HG02571 (cell line): ENCODE measurements at regions not wholly inside any gene's neighbourhood (a gene's known extent, or its start where the extent isn't known, plus 50 kb on each side); places are given as distances from the start of the nearest gene placed in this dataset.

ENCODE experiments used
- ATAC-seq: cut with Tn5 transposase; IDR thresholded peaks from one replicate; pipeline ENCODE4 v1.9.1; 2021; ENCODE audit warnings: mild to moderate bottlenecking, moderate library complexity; ENCODE audit not compliant: unreplicated experiment

DNA sequence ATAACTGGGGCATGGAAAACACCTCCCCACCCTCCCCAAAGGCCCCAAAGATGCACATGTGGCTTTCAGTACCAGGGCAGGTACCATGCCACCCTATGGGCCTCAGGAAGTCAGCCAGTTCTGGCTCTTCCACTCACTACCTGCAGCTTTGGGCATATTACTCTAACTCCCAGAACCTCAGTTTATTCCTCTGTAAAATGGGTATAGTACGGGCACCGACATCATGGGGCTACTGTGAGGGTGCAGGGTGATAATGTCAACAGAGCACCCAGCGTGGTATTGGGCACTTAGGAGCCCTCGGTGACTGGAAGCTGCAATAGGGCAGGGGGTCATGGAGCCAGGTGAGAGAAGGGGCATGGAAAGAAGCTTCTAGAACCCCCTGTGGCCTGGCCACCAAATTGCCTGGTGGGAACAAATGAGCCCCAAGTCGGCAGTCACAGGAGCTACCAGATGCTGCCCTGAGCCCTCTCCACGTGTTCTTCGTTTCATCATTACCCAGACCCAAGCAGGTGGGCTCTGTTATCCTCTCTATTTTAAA is 512.1 kb downstream of the SHQ1 start:
- ATAC-seq = no peak

- no peak for ATAC-seq
Observed at GRCh38 chr3:72335458-72336095, 512.7 kb downstream of the SHQ1 start.

- ATAC-seq = no peak
Observed at GRCh38 chr3:72334681-72335457, 513.4 kb downstream of the SHQ1 start.

- ATAC-seq = no peak
Observed at GRCh38 chr3:72332689-72333088, 515.6 kb downstream of the SHQ1 start.

- ATAC-seq = no peak
Observed at GRCh38 chr3:72332036-72332435, 516.2 kb downstream of the SHQ1 start.

- ATAC-seq = no peak
Observed at GRCh38 chr3:72331076-72331475, 517.2 kb downstream of the SHQ1 start.

DNA sequence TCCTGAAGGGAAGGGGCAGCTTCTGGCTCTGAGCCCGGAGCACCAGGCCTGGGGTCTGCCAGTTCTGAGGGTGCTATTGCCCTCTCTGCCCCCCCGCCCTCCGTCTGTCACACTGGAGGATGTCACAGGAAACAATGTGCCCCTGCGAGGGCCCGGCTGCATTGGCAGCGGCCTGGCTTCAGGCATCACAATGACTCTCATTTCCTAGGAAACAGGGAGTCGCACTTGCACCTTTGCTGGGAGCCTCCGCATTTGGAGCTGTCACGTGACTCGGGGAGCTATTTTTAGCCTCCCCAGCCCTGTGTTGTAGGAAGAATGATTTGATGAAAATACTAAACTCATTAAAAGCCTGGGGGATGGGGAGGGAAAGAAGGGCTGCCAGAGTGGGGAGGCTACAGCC is 518.9 kb downstream of the SHQ1 start:
- no peak for ATAC-seq

- ATAC-seq = no peak
Observed at GRCh38 chr3:72328755-72329277, 519.4 kb downstream of the SHQ1 start.

DNA sequence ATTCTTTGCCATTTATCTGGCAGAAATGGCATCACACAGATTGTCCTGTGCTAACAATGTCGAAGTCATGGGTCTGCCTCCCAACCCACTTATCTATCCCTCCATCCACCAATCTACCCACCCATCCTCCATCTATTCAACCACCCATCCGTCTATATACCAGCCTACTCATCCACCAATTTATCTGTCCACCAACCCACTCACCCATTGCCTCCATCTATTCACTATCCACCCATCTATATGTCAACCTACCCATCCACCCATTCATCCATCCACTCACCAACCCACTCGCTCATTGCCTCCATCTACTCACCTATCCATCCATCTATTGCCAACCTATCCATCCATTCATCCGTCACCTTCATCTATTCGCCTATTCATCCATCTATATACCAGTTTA is 521.2 kb downstream of the SHQ1 start:
- ATAC-seq = no peak

GRCh38 chr3:72324253-72324811 is 523.9 kb downstream of the SHQ1 start:
- ATAC-seq = no peak

DNA sequence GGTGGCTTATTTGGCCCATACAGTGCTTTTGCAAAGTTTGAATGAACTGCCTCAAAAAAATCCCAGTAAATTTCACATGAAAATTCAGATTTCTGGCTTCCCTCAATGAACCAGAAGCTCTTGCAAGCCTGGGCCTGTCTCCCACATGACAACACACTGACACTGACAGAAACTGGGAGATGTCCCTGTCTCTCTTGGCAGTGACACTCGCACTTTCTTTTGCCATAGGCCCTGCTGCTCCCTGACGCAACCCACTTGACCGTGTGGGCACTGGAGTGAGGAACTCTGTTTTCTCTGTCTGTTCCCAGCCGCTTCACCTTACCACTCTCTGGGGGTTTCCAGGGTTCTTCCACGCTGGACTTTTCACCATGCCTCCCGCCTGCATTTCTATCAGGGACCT is 524.5 kb downstream of the SHQ1 start:
- no peak for ATAC-seq

DNA sequence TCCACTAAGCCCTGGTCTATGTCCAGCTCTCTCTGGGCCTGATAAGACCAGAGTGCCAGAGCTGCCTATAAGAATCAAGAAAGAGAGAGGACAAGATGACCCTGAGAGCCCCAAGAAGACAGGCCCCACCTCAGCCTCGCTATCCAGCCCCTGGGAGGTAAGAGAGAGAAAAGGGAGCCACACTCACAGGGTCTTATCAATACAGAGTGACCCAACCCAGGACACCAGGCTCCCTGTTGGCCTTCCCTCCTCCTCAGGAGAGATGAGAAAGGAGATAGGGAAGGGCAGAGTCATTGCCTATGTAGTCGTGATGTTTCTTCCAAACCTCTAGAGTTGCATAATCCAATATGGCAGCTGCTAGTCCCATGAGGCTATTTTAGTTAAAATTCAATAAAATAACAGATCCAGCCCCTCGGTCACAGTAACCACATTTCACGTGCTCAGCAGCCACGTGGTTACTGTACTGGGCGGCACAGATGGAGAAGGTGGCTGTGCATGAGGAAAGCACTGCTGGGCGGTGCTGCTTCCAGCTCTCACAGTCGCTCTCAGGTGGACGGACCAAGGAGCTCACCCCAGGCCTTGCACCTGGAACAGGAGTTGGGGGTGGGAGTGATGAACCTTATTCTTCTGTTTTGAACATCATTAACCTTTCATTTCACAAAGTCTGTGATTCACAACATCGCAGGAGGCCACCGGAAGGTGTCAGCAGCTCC is 525.8 kb downstream of the SHQ1 start:
- ATAC-seq = no peak

DNA sequence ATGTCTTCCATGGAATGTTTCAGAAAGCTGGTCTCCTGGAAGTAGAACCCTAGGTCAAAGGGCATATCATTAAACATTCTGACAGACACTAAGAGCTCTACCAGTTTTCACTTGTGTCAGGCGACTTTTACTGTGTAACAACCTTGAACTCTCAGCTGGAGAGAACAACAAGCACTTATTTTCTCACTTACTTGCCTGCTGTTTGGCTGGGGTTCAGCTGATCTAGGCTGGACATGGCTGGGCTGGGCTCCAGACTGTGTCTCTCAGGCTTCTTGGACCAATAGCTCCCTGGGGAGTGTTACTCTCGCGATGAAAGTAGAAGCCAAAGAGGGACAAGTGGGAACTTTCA is 527.3 kb downstream of the SHQ1 start:
- no peak for ATAC-seq

- no peak for ATAC-seq
Observed at GRCh38 chr3:72320095-72320954, 527.9 kb downstream of the SHQ1 start.

GRCh38 chr3:72319194-72320094 is 528.8 kb downstream of the SHQ1 start:
- no peak for ATAC-seq

DNA sequence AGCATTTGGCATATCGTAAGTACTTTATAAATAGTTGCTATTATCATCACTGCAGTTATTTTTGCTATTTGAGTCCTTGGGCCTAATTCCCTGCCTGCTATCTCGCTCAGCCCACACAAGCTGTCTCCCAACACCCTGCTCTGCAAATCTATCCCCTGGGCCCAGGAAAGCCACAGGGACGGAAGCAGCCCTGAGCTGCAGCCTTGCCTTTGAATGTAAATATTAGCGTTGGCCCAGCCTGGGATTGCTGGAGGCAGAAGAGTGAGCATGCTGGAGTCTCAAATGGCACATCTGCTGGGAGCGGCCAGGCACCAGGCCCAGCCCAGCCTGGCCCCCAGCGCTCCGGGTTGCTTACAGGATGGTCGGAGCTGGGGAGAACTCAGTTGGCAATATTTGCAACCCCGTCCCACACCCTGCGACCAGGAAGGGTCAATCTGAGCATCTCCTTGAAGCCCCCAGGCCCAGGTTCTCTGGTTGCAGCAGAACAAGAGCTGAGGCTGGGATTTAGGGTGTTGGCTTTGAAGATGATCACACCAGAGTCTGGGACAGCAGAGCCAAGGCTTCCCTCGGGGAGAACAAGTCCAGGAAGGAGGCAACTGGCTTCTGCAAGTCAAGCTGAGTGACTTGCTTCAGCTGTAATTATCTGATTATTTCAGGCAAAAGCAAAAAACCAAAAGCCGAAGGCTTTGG is 529.6 kb downstream of the SHQ1 start:
- no peak for ATAC-seq

DNA sequence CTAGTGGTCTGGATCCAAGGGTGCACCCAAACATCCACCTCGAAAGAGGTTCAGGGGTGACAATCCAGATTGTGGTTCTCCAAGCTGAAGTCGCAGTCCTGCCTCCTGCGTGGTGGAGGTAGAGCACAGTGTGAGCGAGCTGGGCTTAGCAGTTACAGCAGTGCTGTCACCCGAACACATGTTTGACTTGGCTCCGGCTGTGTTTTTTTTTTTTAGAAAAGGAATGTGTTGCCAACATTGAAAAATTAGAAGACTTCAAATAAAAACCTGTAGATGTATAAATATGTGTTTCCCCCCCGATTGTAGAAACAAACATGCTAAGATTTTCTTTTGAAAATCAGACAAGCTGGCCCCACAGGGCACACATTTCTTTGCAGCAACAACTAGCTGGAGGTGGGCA is 530.8 kb downstream of the SHQ1 start:
- ATAC-seq = no peak

GRCh38 chr3:72316501-72317279 is 531.6 kb downstream of the SHQ1 start:
- no peak for ATAC-seq
